ENCODE measurements at regions not wholly inside any gene's neighbourhood (a gene's known extent, or its start where the extent isn't known, plus 50 kb on each side); places are given as distances from the start of the nearest gene placed in this dataset.
A peak's percentile ranks its signal among the peaks of the same experiment; 100 is the strongest.

- H3K36me3 ChIP-seq (replicated peaks in 1 of 2; ENCODE audit: insufficient read depth in 1 of 2, low read depth in 2 of 2) = no peaks in the 10 kb centered on the region
- H3K4me1 ChIP-seq = no peaks in the 10 kb centered on the region
- TF ChIP-seq POLR2A (IDR thresholded peaks at IDR 0.05) (no peak), CTCF (IDR thresholded peaks at IDR 0.05) (no peak)
- H3K4me3 ChIP-seq = no peak overlapping the region
- ATAC-seq (no peak), DNase-seq (no peak)
- WGBS, 2 donors = 92 to 97% methylated on average over 19 to 23 of the region's 30 CpGs
- no peaks in the 10 kb centered on the region for H3K9me3 ChIP-seq
- no peaks in the 10 kb centered on the region for H3K27me3 ChIP-seq
- intact Hi-C loops (cut with DNase I) = no loop called here
- H3K27ac ChIP-seq = no peak overlapping the region
Observed at GRCh38 chr1:239924741-239925350, 166.8 kb upstream of the FMN2 start.

DNA sequence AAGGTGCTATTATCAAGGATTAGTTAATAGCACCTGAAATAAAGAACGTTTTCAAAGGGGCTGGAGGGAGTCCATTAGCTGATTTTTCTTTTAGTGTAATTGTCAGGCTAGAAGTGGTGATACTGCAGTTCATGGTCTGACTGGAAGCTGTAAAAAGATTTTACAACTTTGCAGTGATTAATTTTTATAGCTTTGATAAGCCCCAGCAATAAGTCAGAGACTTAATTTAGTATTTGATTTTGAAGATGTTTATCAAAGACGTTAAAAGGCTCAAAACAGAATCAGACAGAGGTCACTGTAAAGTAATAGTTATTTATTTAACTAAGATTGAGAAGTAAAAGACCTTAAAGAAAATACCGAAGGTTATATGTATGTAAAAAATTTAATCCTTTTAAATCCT, 165.5 kb upstream of the FMN2 start:
- H3K9me3 ChIP-seq = no peaks in the 10 kb centered on the region
- ATAC-seq (no peak), DNase-seq (no peak)
- no peak overlapping the region for H3K27ac ChIP-seq
- TF ChIP-seq CTCF (IDR thresholded peaks at IDR 0.05) (no peak), POLR2A (IDR thresholded peaks at IDR 0.05) (no peak)
- H3K4me3 ChIP-seq = no peak overlapping the region
- no peaks in the 10 kb centered on the region for H3K4me1 ChIP-seq
- intact Hi-C loops (cut with DNase I) = no loop called here
- no peaks in the 10 kb centered on the region for H3K36me3 ChIP-seq (replicated peaks in 1 of 2; ENCODE audit: insufficient read depth in 1 of 2, low read depth in 2 of 2)
- no peaks in the 10 kb centered on the region for H3K27me3 ChIP-seq
- whole genome bisulfite sequencing, 2 donors = 45 to 56% methylated on average over 3 of the region's 3 CpGs

GRCh38 chr1:239929317-239929716, 162.4 kb upstream of the FMN2 start:
- Histone ChIP-seq H3K4me1 (no peaks in the 10 kb centered on the region), H3K4me3 (no peak overlapping the region), H3K9me3 (no peaks in the 10 kb centered on the region), H3K36me3 (replicated peaks in 1 of 2; ENCODE audit: insufficient read depth in 1 of 2, low read depth in 2 of 2) (no peaks in the 10 kb centered on the region), H3K27me3 (no peaks in the 10 kb centered on the region), H3K27ac (no peak overlapping the region)
- TF ChIP-seq CTCF (IDR thresholded peaks at IDR 0.05) (no peak), POLR2A (IDR thresholded peaks at IDR 0.05) (no peak)
- intact Hi-C loops (cut with DNase I) = no loop called here
- WGBS, 2 donors = 90 to 95% methylated on average over 4 to 6 of the region's 6 CpGs
- no peak for DNase-seq
- no peak for ATAC-seq

DNA sequence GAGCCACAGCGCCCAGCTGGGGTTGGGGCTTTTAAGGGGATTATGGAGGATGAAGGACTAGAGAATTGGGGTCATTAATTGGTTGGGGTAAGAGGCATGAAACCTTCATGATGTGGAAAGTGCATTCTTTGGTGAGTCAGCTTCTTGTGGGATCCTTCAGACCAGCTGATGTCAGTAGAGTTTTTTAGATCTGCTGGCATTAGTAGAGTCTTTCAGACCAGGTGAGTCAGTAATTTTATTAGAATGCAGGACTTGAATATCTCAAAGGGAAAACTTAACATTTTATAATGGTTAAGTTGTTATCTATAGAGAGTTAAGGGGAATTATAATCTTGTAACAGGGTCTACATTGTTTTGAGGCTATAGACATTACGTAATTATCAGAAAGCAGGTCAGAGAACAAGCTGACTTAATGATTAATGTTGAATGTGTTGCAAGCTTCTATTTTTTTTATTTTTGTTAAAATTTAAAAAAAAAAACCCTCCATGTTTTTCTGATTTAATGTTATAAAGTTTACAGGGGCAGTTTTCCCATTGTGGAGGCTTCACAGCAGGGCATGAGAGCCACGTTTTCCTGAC, 160.9 kb upstream of the FMN2 start:
- Histone ChIP-seq H3K36me3 (replicated peaks in 1 of 2; ENCODE audit: insufficient read depth in 1 of 2, low read depth in 2 of 2) (no peaks in the 10 kb centered on the region), H3K9me3 (no peaks in the 10 kb centered on the region), H3K27me3 (no peaks in the 10 kb centered on the region), H3K4me3 (no peak overlapping the region), H3K27ac (no peak overlapping the region), H3K4me1 (no peaks in the 10 kb centered on the region)
- TF ChIP-seq CTCF (IDR thresholded peaks at IDR 0.05) = no peak
- TF ChIP-seq POLR2A (IDR thresholded peaks at IDR 0.05) = no peak
- 57 to 68% methylated on average over 3 of the region's 3 CpGs for WGBS, 2 donors
- DNase-seq (no peak), ATAC-seq (peak; percentile 30)
- intact Hi-C loops (cut with DNase I) = no loop called here

DNA sequence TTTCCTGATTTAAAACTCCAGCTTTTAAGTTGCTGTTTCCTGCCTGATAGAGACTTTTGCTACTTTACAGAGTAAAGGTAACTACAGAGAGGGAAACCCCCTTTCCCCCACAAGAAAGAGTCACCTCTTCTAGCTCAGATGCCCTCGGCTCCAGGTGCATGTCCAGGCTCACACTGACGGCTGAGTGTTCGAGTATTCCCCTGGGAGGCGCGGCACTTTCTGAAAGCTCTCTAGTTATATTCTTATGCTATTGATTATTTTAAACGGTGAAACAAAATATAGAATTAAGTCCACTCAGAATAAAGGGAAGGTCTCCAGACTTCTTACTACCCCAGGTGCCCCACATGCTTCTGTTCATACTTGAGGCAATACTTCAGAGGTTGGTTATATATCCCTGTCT, 160.3 kb upstream of the FMN2 start:
- Histone ChIP-seq H3K27ac (no peak overlapping the region), H3K9me3 (no peaks in the 10 kb centered on the region), H3K27me3 (no peaks in the 10 kb centered on the region), H3K36me3 (replicated peaks in 1 of 2; ENCODE audit: insufficient read depth in 1 of 2, low read depth in 2 of 2) (no peaks in the 10 kb centered on the region), H3K4me1 (no peaks in the 10 kb centered on the region), H3K4me3 (no peak overlapping the region)
- TF ChIP-seq CTCF (IDR thresholded peaks at IDR 0.05) (no peak), POLR2A (IDR thresholded peaks at IDR 0.05) (no peak)
- no peak for ATAC-seq
- intact Hi-C loops (cut with DNase I) = no loop called here
- WGBS, 2 donors = 69 to 76% methylated on average over 6 of the region's 6 CpGs
- no peak for DNase-seq
